ENCODE measurements at regions not wholly inside any gene's neighbourhood (a gene's known extent, or its start where the extent isn't known, plus 50 kb on each side); places are given as distances from the start of the nearest gene placed in this dataset.

DNA sequence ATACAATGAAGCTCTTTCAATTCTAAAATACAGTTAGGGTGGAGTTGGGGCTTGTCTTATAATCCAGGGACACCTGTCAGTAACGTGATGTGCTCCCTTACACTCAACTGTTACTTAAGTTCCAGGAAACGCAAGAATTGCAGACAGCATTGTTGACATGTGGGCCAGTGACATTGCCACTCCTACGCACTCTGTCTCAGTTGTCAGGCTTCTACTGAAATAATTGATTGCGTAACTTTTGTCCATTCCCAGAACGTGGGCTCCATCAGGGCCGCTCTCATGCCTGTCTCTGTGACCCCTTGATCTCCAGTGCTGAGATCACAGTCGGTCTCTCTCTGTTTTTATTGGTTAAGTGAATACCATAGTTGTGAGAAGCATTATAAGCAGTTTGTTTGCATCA lies 487.8 kb downstream of the GALR1 start:
- TF ChIP-seq, protein P1, sequence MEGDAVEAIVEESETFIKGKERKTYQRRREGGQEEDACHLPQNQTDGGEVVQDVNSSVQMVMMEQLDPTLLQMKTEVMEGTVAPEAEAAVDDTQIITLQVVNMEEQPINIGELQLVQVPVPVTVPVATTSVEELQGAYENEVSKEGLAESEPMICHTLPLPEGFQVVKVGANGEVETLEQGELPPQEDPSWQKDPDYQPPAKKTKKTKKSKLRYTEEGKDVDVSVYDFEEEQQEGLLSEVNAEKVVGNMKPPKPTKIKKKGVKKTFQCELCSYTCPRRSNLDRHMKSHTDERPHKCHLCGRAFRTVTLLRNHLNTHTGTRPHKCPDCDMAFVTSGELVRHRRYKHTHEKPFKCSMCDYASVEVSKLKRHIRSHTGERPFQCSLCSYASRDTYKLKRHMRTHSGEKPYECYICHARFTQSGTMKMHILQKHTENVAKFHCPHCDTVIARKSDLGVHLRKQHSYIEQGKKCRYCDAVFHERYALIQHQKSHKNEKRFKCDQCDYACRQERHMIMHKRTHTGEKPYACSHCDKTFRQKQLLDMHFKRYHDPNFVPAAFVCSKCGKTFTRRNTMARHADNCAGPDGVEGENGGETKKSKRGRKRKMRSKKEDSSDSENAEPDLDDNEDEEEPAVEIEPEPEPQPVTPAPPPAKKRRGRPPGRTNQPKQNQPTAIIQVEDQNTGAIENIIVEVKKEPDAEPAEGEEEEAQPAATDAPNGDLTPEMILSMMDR (conservative IDR thresholded peaks at IDR 0.05 in 1 of 2, IDR thresholded peaks at IDR 0.05 in 1 of 2; ENCODE audit: low read depth in 1 of 2, low read length in 2 of 2) = no peak
- TF ChIP-seq EZH2 (IDR thresholded peaks at IDR 0.05; ENCODE audit: low read length, missing control alignments) = no peak

Measured in fibroblast of lung (primary cell).